ENCODE measurements at regions not wholly inside any gene's neighbourhood (a gene's known extent, or its start where the extent isn't known, plus 50 kb on each side); places are given as distances from the start of the nearest gene placed in this dataset.

- TF ChIP-seq CTCF (IDR thresholded peaks at IDR 0.05; ENCODE audit: control extremely low read depth in 1 of 3, insufficient read depth in 1 of 3, low read depth in 1 of 3, low read length in 3 of 3) (no peak), RAD21 (IDR thresholded peaks at IDR 0.05 in 1 of 2, conservative IDR thresholded peaks at IDR 0.05 in 1 of 2; ENCODE audit: low read depth in 2 of 2, low read length in 2 of 2) (no peak)
Measured at GRCh38 chr1:60694980-60695379, 387.4 kb upstream of the NFIA start.
